ENCODE measurements at regions not wholly inside any gene's neighbourhood (a gene's known extent, or its start where the extent isn't known, plus 50 kb on each side); places are given as distances from the start of the nearest gene placed in this dataset.

DNA sequence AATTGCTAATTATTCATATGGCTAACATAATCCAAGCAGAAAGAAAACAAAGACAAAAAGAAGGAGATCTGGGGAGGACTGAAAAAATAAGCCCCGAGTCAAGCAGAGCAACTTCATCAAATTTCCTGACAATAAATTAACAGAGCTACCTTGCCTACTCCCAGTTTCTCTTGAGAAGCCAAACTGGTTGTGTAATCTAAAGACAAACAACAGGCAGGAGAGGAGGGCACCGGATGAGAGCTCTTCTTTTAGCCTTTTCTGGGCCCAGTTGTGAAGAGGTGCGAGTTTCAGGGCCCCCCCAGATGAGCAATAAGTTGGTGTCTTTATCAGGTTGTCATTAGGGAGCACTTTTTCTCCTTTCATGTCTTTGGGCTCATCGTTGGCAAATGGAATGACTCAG is 197.1 kb upstream of the PCSK2 start:
- intact Hi-C loops (cut with DNase I), result no loop called here
- WGBS (ENCODE audit: insufficient coverage, low coverage, low lambda C conversion rate, missing lambda C conversion rate), result 40% methylated on average over 4 of the region's 4 CpGs
- Histone ChIP-seq H3K27me3 (no peaks in the 10 kb centered on the region), H3K36me3 (no peaks in the 10 kb centered on the region), H3K4me3 (no peak overlapping the region), H3K9me3 (no peaks in the 10 kb centered on the region), H3K27ac (no peak overlapping the region), H3K4me1 (no peaks in the 10 kb centered on the region)
- TF ChIP-seq, protein P1, sequence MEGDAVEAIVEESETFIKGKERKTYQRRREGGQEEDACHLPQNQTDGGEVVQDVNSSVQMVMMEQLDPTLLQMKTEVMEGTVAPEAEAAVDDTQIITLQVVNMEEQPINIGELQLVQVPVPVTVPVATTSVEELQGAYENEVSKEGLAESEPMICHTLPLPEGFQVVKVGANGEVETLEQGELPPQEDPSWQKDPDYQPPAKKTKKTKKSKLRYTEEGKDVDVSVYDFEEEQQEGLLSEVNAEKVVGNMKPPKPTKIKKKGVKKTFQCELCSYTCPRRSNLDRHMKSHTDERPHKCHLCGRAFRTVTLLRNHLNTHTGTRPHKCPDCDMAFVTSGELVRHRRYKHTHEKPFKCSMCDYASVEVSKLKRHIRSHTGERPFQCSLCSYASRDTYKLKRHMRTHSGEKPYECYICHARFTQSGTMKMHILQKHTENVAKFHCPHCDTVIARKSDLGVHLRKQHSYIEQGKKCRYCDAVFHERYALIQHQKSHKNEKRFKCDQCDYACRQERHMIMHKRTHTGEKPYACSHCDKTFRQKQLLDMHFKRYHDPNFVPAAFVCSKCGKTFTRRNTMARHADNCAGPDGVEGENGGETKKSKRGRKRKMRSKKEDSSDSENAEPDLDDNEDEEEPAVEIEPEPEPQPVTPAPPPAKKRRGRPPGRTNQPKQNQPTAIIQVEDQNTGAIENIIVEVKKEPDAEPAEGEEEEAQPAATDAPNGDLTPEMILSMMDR (IDR thresholded peaks at IDR 0.05), result no peak
- TF ChIP-seq POLR2A (IDR thresholded peaks at IDR 0.05), result no peak
- DNase-seq, result no peak
- no peak for ATAC-seq

DNA sequence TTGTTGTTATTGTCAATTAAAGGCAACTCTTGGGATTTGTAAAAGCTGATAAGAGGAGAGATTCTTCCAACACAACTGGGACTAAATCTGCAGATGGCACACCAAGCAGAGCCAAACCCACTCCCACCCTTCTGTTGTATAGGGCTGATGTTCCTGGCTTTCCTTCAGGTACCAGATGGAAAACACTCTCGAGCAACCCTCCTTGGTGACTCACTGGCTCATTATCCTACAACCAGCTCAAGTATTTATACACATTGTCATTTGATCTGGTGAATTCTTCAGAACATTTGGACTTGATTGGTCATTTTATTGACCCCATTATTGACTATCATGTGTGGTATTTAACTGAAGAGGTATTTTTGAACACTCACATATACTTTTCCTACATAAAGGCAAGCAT is 190.3 kb upstream of the PCSK2 start:
- 11% methylated on average over 1 of the region's 1 CpG for WGBS (ENCODE audit: insufficient coverage, low coverage, low lambda C conversion rate, missing lambda C conversion rate)
- TF ChIP-seq, protein P1 (IDR thresholded peaks at IDR 0.05), result no peak
- TF ChIP-seq POLR2A (IDR thresholded peaks at IDR 0.05), result no peak
- H3K4me3 ChIP-seq, result no peak overlapping the region
- no peaks in the 10 kb centered on the region for H3K36me3 ChIP-seq
- no peak for ATAC-seq
- intact Hi-C loops (cut with DNase I), result no loop called here
- DNase-seq, result no peak
- no peaks in the 10 kb centered on the region for H3K4me1 ChIP-seq
- H3K9me3 ChIP-seq, result no peaks in the 10 kb centered on the region
- H3K27ac ChIP-seq, result no peak overlapping the region
- H3K27me3 ChIP-seq, result no peaks in the 10 kb centered on the region

DNA sequence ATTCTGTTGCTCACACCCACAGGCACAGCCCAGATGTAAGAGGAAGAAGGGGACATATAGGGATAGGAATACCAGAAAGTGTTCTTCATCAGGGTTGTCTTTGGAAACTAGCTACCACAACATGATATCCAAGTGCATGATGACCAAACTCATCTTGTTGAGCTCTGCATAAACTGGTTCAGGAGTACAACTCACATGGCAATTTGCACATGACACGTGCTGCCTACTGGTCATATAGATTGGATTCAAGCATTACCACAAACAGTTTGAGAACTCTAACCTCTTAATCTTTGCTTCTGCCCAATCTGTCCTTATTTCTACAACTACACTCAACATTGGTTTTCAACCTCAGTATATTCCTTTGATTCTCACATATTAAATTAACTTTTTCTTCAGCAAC is 184.7 kb upstream of the PCSK2 start:
- 11% methylated on average over 1 of the region's 1 CpG for WGBS (ENCODE audit: insufficient coverage, low coverage, low lambda C conversion rate, missing lambda C conversion rate)
- no peaks in the 10 kb centered on the region for H3K27me3 ChIP-seq
- intact Hi-C loops (cut with DNase I), result no loop called here
- no peaks in the 10 kb centered on the region for H3K9me3 ChIP-seq
- H3K4me3 ChIP-seq, result no peak overlapping the region
- no peak for ATAC-seq
- H3K4me1 ChIP-seq, result no peaks in the 10 kb centered on the region
- H3K36me3 ChIP-seq, result no peaks in the 10 kb centered on the region
- DNase-seq, result no peak
- TF ChIP-seq, protein P1 (IDR thresholded peaks at IDR 0.05), result no peak
- TF ChIP-seq POLR2A (IDR thresholded peaks at IDR 0.05), result no peak
- H3K27ac ChIP-seq, result no peak overlapping the region

DNA sequence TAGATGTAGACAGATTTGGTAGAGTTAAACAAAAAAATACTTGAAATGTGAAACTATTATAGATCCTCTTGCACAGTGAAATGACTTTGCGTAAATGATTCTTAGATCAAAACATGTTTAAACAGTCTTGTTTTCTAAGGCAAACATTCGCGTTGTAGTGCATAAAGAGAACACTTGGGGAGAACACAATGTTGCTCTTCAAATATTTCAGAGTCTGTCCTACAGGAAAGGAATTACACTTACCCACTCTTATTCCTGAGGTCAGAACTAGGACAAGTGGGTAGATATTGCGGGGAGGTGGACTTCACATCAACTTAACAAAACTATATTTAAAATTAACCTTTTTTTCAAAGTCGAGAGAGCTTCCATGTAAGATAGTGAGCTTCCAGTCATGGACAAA is 183.5 kb upstream of the PCSK2 start:
- DNase-seq (no peak), ATAC-seq (no peak)
- H3K27ac ChIP-seq, result no peak overlapping the region
- no peaks in the 10 kb centered on the region for H3K4me1 ChIP-seq
- WGBS (ENCODE audit: insufficient coverage, low coverage, low lambda C conversion rate, missing lambda C conversion rate), result 52% methylated on average over 5 of the region's 5 CpGs
- H3K27me3 ChIP-seq, result no peaks in the 10 kb centered on the region
- no peaks in the 10 kb centered on the region for H3K9me3 ChIP-seq
- H3K4me3 ChIP-seq, result no peak overlapping the region
- no peaks in the 10 kb centered on the region for H3K36me3 ChIP-seq
- intact Hi-C loops (cut with DNase I), result no loop called here
- TF ChIP-seq POLR2A (IDR thresholded peaks at IDR 0.05), result no peak
- TF ChIP-seq, protein P1 (IDR thresholded peaks at IDR 0.05), result no peak

DNA sequence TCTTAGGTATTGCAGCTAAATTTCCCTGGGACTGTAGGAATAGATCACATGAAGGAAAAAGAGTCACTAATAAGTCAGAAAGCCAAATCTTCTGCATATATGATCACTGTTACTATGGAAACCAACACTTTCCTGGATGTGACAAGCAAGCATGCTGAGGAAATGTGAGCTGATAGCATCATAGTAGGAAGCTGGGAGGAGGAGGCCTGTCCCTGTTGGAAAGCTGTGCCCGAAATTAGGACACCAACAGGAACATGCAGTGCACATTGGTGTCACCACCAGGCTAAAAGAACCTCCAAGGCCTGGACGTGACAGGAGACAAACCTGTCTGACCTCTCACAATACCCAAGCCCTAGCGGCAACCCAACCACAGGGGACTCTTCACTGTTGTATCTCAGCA is 181.9 kb upstream of the PCSK2 start:
- Histone ChIP-seq H3K27ac (no peak overlapping the region), H3K27me3 (no peaks in the 10 kb centered on the region), H3K4me3 (no peak overlapping the region), H3K9me3 (no peaks in the 10 kb centered on the region), H3K36me3 (no peaks in the 10 kb centered on the region), H3K4me1 (no peaks in the 10 kb centered on the region)
- WGBS (ENCODE audit: insufficient coverage, low coverage, low lambda C conversion rate, missing lambda C conversion rate), result 22% methylated on average over 1 of the region's 3 CpGs
- DNase-seq, result no peak
- no peak for ATAC-seq
- intact Hi-C loops (cut with DNase I), result no loop called here
- no peak for TF ChIP-seq POLR2A (IDR thresholded peaks at IDR 0.05)
- TF ChIP-seq, protein P1 (IDR thresholded peaks at IDR 0.05), result no peak
